Esophagus muscularis mucosa (tissue), 4 donors: ENCODE measurements at regions not wholly inside any gene's neighbourhood (a gene's known extent, or its start where the extent isn't known, plus 50 kb on each side); places are given as distances from the start of the nearest gene placed in this dataset.
"Not testable (repeated sequence)": the region's sequence is repeated elsewhere in the genome, so short reads cannot be mapped to it uniquely, and the experiment has no call there.

Source experiments
- DNase-seq: peaks from one replicate; pipeline ENCODE4 v3.0.0-alpha.2; 2017; ENCODE audit errors: extremely low spot score
- H3K27ac ChIP-seq, 4 donors: fragments of 200-600 bp; sonication (generic); replicated peaks in 1 of 4; 1 replicate in 3 of 4; 2 replicates in 1 of 4; pipeline ENCODE4 v1.5.1; 2016 to 2019; ENCODE audit warnings: mild to moderate bottlenecking in 1 of 4
- H3K27me3 ChIP-seq, 4 donors: fragments of 200-600 bp; sonication (generic); one replicate each; pipeline versions ENCODE4 v1.5.1 to v1.6.0; 2016 to 2019
- H3K36me3 ChIP-seq, 4 donors: fragments of 200-600 bp; sonication (generic); one replicate each; pipeline ENCODE4 v1.5.1; 2016 to 2019
- H3K4me1 ChIP-seq, 4 donors: fragments of 200-600 bp; sonication (generic); one replicate each; pipeline ENCODE4 v1.5.1; 2016 to 2019
- H3K4me3 ChIP-seq, 4 donors: fragments of 200-600 bp; sonication (generic); 1 replicate in 2 of 4; 2 replicates in 2 of 4; pipeline ENCODE4 v1.5.1; 2016 to 2019; ENCODE audit warnings: mild to moderate bottlenecking in 4 of 4, moderate library complexity in 1 of 4
- H3K9me3 ChIP-seq, 4 donors: fragments of 200-600 bp; sonication (generic); 1 replicate in 3 of 4; 2 replicates in 1 of 4; pipeline ENCODE4 v1.5.1; 2016 to 2019
- CTCF ChIP-seq, 3 experiments: fragments of 200-600 bp in 2 of 3; fragments of 450-650 bp in 1 of 3; sonication (generic) in 2 of 3; IDR thresholded peaks; one replicate each; pipeline ENCODE4 v1.5.1; 2017 to 2019; ENCODE audit warnings: antibody characterized with exemption in 3 of 3, mild to moderate bottlenecking in 2 of 3, moderate library complexity in 1 of 3
- EP300 ChIP-seq: sonication (generic); formaldehyde crosslinking; IDR thresholded peaks from one replicate; pipeline ENCODE4 v1.6.1; 2017; ENCODE audit warnings: antibody characterized with exemption
- POLR2A ChIP-seq: fragments of 450-650 bp; IDR thresholded peaks from one replicate; pipeline ENCODE4 v1.6.1; 2017; ENCODE audit warnings: antibody characterized with exemption, moderate library complexity, mild to moderate bottlenecking, low read depth
- POLR2AphosphoS5 ChIP-seq, 2 donors: sonication (generic); formaldehyde crosslinking; IDR thresholded peaks; one replicate each; pipeline ENCODE4 v1.6.1; 2017; ENCODE audit warnings: antibody characterized with exemption in 2 of 2
- WGBS: methylation state at CpG from one replicate; pipeline ENCODE4 v1.1.5; 2018; 5-methylcytosine and 5-hydroxymethylcytosine counted together
- intact Hi-C: fragments of 100-400 bp; cut with DNase I; formaldehyde crosslinking; loops from one replicate; pipeline ENCODE4 v1.15.1; 2023

- no peak for DNase-seq
- TF ChIP-seq POLR2AphosphoS5 (IDR thresholded peaks at IDR 0.05), result no peak
- no peak for TF ChIP-seq EP300
- no peak for TF ChIP-seq POLR2A
- TF ChIP-seq CTCF (IDR thresholded peaks at IDR 0.05), result no peak
- Histone ChIP-seq H3K27ac (no peak overlapping the region), H3K36me3 (no peaks in the 10 kb centered on the region), H3K4me1 (no peaks in the 10 kb centered on the region), H3K9me3 (no peaks in the 10 kb centered on the region), H3K4me3 (no peak overlapping the region), H3K27me3 (no peaks in the 10 kb centered on the region)
- WGBS, result 81% methylated on average over 2 of the region's 2 CpGs
- intact Hi-C loops, result no loop called here
These were observed 116.9 kb upstream of the KCNK1 start for GRCh38 chr1:233496993-233497392.

GRCh38 chr1:233497679-233498078 is 116.2 kb upstream of the KCNK1 start:
- 85% methylated on average over 3 of the region's 3 CpGs for WGBS
- no peak for TF ChIP-seq EP300
- TF ChIP-seq CTCF (IDR thresholded peaks at IDR 0.05), result no peak
- no peak for TF ChIP-seq POLR2AphosphoS5 (IDR thresholded peaks at IDR 0.05)
- TF ChIP-seq POLR2A, result no peak

GRCh38 chr1:233500106-233500505 is 113.8 kb upstream of the KCNK1 start:
- 63% methylated on average over 3 of the region's 3 CpGs for WGBS
- TF ChIP-seq EP300, result no peak
- no peak for TF ChIP-seq CTCF (IDR thresholded peaks at IDR 0.05)
- TF ChIP-seq POLR2AphosphoS5 (IDR thresholded peaks at IDR 0.05), result no peak
- TF ChIP-seq POLR2A, result no peak
- no peaks in the 10 kb centered on the region for H3K36me3 ChIP-seq
- H3K27ac ChIP-seq, result no peak overlapping the region
- H3K9me3 ChIP-seq, result no peaks in the 10 kb centered on the region
- no peaks in the 10 kb centered on the region for H3K4me1 ChIP-seq
- peak; percentile 34 for DNase-seq
- H3K4me3 ChIP-seq, result no peak overlapping the region
- intact Hi-C loops, result no loop called here
- H3K27me3 ChIP-seq, result no peaks in the 10 kb centered on the region

More at GRCh38 chr1:233497679-233498078, 116.2 kb upstream of the KCNK1 start:
- no peak overlapping the region for H3K27ac ChIP-seq
- no peaks in the 10 kb centered on the region for H3K36me3 ChIP-seq
- intact Hi-C loops, result no loop called here
- no peaks in the 10 kb centered on the region for H3K27me3 ChIP-seq
- DNase-seq, result peak; percentile 75
- H3K4me1 ChIP-seq, result no peaks in the 10 kb centered on the region
- no peak overlapping the region for H3K4me3 ChIP-seq
- no peaks in the 10 kb centered on the region for H3K9me3 ChIP-seq

- 83% methylated on average over 5 of the region's 5 CpGs for whole genome bisulfite sequencing
- Histone ChIP-seq H3K4me3 (no peak overlapping the region), H3K27ac (no peak overlapping the region), H3K4me1 (no peaks in the 10 kb centered on the region), H3K9me3 (peaks cover 0 to 6% (median 0%) of the 10 kb centered on the region in 4 donors), H3K36me3 (no peaks in the 10 kb centered on the region), H3K27me3 (no peaks in the 10 kb centered on the region)
- no peak for TF ChIP-seq CTCF (IDR thresholded peaks at IDR 0.05)
- no peak for TF ChIP-seq POLR2A
- no peak for TF ChIP-seq POLR2AphosphoS5 (IDR thresholded peaks at IDR 0.05)
- DNase-seq, result peak; percentile 37
- intact Hi-C loops, result no loop called here
These were observed 110.4 kb upstream of the KCNK1 start for GRCh38 chr1:233503366-233503954.

- no peak overlapping the region for H3K4me3 ChIP-seq
- H3K27me3 ChIP-seq, result no peaks in the 10 kb centered on the region
- no peak overlapping the region for H3K27ac ChIP-seq
- no peak for TF ChIP-seq EP300
- TF ChIP-seq CTCF (IDR thresholded peaks at IDR 0.05), result no peak
- no peak for DNase-seq
- intact Hi-C loops, result no loop called here
- no peaks in the 10 kb centered on the region for H3K36me3 ChIP-seq
- no peaks in the 10 kb centered on the region for H3K4me1 ChIP-seq
- peaks cover 0 to 6% (median 0%) of the 10 kb centered on the region in 4 donors for H3K9me3 ChIP-seq
These were observed 108.8 kb upstream of the KCNK1 start for GRCh38 chr1:233505130-233505529.

GRCh38 chr1:233505889-233506288 is 108.0 kb upstream of the KCNK1 start:
- H3K27me3 ChIP-seq, H3K4me3 ChIP-seq, H3K36me3 ChIP-seq, H3K27ac ChIP-seq, intact Hi-C loops, H3K9me3 ChIP-seq, H3K4me1 ChIP-seq: not testable (repeated sequence)
- WGBS, result 83% methylated on average over 3 of the region's 3 CpGs
- DNase-seq, result peak; percentile 19
